NCI-H510A (cell line): ENCODE measurements at regions not wholly inside any gene's neighbourhood (a gene's known extent, or its start where the extent isn't known, plus 50 kb on each side); places are given as distances from the start of the nearest gene placed in this dataset.

Experiments
- DNase-seq: peaks from one replicate; lab custom pipeline; 2025; lab: John Stamatoyannopoulos, UW

GRCh38 chr5:143497749-143498148 is 94.3 kb upstream of the NR3C1 start:
- DNase-seq: no peak

DNA sequence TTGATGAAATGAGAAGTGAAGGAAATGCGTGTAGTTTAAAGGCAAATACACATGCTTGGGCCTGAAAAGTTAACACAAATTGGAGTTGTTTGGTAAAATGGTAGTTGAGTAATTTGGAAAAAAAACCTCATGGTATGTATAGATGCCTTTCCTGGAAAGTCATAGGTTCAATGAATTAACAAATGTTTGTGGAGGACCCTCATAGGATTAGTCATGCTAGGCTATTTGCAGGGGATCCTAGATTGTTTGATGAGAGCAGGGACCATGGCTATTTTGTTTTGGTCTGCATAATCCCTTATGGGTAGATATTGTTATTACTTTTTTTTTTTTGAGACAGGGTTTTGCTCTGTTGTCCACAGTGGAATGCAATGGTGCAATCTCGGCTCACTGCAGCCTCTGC is 93.5 kb upstream of the NR3C1 start:
- DNase-seq: no peak

DNA sequence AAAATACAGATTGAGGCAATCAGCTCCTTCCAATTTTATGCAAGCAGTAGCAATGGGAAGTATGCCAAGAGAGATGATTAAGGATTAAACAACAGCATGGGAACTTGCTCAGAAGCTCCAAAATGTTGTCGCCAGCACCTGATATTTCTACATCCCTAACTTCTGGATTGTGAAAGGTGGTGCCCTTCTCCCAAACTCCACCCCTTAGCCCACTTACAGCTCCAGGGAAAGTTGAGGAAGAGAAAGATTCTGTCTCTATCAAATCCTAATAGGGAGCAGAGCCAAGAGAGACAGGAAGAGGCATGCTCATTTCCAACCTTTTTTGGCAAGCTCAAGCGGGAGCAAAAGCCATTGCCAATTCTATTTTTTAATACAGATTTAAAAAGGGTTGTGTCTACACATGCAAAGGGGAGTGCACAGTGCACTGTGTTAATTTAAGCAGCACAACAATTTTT is 92.4 kb upstream of the NR3C1 start:
- no peak for DNase-seq

- no peak for DNase-seq
Measured at GRCh38 chr5:143495110-143495509, 91.6 kb upstream of the NR3C1 start.

GRCh38 chr5:143494595-143494994 is 91.1 kb upstream of the NR3C1 start:
- DNase-seq: no peak

DNA sequence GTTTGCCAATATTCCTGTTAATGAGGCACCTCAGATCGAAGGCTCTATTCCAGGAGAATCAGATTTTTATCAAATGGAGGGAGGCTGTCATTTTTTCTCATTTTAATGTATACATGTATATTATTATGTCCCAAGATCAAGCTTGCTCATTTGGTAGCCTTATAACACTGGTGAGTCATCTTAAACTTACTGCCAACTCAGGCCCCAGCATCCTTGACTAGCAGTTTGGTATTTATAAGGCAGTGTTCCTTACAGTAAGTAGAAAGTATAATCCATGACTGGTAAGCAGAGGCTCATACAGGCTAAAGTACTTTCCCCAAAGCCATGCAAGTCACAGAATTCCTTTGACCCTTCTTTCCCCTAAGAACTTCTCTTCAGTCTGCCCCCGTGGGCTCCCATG is 90.7 kb upstream of the NR3C1 start:
- DNase-seq: no peak

DNA sequence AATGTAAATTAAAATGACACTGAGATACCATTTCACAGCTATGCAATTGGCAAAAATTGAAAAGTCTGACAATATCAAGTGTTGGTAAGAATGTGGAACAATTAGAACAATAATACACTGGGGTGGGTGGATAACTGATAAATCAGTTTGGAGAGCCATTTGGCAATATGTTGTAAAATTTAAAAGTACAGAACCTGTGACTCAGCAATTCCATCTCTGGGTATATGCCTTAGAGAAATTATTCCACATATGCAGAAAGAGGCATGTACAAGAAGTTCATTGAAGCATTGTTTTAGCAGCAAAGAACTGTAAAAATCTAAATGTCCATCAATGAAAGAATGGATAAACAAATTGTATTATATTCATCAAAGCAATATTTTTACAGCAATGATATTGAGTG is 89.3 kb upstream of the NR3C1 start:
- DNase-seq: no peak

DNA sequence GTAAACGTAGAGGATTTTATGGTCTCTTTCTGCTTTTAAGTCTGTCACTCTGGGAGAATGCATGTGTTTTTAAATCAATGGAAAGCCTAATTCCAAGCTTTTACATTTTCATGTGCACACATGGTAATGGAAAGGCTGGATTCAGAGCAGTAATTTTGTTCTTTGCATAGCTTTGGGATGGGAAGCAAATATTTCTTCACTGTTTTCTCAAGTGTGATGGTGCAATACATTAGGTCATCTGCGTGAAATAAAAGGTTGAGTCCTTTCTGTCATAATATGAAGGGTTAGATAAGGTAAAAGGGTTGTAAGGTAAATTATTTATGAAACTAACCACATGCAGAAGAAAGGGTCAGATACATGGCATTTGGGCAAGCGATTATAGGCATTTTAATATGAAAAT is 88.2 kb upstream of the NR3C1 start:
- DNase-seq: no peak

- DNase-seq: no peak
Measured at GRCh38 chr5:143488381-143488780, 84.9 kb upstream of the NR3C1 start.

DNA sequence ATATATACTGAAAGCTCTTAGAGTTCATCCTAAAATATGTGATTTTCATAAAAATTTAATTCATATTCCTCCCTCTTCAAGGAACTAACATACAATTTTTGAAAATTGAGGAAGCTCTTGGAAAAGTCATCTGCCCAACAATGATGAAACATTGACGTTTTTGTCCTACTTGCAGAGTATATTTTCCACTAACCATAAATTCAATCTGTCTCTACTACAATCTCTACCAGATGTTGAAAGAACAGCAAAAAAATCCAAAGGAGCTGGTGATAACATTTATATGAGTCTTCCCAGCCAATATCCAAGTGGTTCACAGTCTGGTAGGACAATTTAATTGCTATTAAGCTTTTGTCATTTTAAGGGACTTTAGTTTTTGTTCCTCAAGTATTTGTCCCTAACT is 81.1 kb upstream of the NR3C1 start:
- DNase-seq: no peak

DNA sequence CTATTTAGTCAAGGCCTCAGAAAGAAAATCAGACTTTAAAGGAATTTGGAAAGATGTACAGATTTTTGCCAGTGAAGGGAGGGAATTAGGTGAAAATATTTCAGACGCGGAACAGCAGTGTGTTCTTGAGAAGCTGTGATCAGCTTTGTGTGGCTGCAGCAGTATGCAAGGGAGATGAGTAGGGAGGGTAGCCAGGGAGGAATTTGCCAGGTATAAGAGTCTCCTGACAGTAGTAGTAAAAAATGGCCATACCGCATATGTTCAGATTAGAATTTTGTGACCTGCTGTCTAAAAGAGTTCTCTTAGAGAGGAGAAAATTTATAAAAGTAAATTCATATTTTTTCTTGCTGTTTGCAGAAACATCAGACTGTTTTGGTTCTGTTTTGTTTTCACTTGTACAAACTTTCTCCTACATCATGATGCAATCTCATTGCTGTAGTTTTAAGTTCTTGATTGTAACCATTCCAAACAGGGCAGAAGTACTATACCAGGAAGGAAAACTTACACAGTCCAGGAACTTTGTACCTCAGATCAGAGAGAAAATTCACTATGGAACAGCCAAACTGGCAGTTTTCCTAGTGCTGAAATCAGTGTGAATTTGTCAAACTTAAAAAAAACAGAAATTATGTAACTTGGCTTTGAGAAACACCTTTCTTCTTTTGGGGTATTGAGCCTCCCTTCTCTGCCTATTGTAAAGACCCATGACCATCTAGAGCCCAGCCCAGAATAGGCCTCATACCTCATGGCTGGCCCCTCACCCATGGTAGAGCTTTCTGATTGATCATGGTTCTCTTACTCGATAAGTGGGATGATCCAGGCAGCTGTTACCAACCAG is 78.4 kb upstream of the NR3C1 start:
- no peak for DNase-seq

GRCh38 chr5:143480001-143480400 is 76.5 kb upstream of the NR3C1 start:
- no peak for DNase-seq

- no peak for DNase-seq
Measured at GRCh38 chr5:143479394-143479793, 75.9 kb upstream of the NR3C1 start.

DNA sequence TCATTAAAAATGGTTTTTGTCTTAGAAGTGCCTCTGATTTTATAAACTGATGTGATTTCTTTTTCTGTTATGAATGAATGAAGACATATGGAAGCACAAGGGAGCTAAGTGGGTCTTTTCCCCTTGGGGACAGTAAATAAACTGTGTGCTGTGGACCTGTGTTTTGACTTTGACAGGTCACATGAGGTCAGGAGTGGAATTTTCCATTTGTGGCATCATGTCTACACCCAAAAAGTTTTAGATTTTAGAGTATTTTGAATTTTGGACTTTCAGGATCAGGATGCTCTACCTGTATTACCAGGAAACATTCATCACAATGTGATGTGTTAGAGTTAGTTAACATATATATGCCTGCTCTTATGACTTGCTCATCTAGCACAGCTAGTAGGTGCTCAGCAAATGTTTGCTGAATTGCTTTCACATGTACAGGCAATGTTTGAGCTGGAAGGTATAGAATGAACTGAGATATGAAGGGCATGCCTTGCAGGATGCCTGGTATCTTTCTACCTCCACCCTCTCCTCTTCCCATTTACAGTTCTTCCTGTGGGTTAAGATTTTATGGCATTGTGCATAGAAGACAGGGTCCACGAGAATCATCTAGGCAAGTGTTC is 73.2 kb upstream of the NR3C1 start:
- DNase-seq: no peak

DNA sequence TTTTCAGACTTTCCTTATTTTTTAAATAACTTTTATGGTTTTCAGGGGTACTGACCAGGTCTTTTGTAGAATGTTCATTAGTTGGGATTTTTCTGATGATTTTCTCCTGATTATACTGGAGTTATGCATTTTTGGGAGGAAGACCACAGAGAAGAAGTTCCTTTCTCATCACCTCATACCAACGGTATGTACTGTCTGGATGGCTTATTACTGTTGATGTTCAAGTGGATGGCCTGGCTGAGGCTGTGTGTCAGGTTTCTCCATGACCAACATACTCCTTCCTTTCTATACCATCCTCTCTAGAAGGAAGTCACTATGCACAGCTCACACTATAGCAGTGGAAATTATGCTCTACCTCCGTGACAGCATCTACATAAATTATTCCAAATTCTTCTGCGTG is 71.1 kb upstream of the NR3C1 start:
- DNase-seq: no peak

GRCh38 chr5:143473481-143473880 is 70.0 kb upstream of the NR3C1 start:
- DNase-seq: no peak

DNA sequence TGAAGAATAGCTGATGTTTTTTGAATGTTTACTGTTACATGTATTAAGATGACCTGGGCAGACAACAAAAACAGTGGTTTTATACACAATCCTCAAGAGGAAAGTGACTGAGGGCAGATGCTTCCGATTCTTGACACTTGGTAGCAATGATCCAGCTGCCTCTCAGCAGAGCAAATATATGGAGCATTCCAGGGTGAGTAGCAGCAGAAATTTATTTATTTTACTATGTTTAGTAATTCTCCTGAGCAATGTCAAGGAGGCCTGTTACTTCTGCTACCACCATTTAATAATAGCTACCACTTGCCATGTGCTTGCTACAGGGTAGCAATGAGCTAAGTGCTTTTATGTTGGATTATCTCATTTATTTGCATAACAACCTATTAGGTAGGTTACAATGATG is 69.1 kb upstream of the NR3C1 start:
- DNase-seq: no peak

- DNase-seq: no peak
Measured at GRCh38 chr5:143471666-143472464, 68.4 kb upstream of the NR3C1 start.

GRCh38 chr5:143471041-143471509 is 67.6 kb upstream of the NR3C1 start:
- no peak for DNase-seq

DNA sequence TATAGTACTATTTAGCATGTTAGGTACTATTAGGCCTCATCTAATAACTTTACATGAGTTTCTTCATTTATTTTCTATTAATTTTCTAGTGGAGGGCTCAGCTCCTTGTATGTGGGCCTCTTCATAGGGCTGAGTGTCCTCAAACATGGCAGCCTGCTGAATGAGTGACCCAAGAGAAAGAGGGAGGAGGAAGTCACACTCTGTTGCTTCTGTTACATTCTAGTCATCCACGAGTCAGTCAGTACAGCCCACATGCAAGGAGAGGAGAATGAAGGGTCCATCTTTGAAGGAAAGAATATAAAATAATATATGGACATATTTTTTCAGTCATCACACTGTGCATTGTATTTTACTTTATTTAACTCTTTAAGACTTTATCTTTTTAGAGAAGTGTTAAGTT is 66.6 kb upstream of the NR3C1 start:
- DNase-seq: no peak

DNA sequence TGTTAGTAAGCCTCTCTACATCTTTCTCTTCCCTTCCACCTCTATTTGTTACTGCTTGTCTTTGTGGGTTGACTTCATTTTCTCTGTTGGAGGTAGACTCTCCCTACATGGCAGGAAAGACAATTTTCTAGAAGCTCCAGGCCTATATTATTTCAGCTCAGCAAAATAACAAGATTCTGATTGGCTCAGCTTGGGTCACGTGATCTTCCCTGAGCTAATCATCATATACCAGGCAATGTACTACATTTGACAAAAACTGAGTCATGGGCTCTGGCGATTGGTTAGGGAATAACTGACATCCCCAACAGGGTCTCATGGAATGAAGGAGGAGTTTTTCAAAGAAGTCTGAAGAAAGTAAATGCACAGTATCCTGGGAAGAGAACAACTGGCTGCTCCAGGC is 65.6 kb upstream of the NR3C1 start:
- no peak for DNase-seq

- no peak for DNase-seq
Measured at GRCh38 chr5:143466632-143467031, 63.1 kb upstream of the NR3C1 start.
